GM12872 (cell line): ENCODE measurements at regions not wholly inside any gene's neighbourhood (a gene's known extent, or its start where the extent isn't known, plus 50 kb on each side); places are given as distances from the start of the nearest gene placed in this dataset.

Experiments
- TF ChIP-seq, protein P1 (sequence below): IDR thresholded peaks from 3 replicates; pipeline ENCODE4 v1.5.1; 2011; ENCODE audit warnings: low read depth, mild to moderate bottlenecking, low read length, moderate library complexity; ENCODE audit not compliant: insufficient read depth

DNA sequence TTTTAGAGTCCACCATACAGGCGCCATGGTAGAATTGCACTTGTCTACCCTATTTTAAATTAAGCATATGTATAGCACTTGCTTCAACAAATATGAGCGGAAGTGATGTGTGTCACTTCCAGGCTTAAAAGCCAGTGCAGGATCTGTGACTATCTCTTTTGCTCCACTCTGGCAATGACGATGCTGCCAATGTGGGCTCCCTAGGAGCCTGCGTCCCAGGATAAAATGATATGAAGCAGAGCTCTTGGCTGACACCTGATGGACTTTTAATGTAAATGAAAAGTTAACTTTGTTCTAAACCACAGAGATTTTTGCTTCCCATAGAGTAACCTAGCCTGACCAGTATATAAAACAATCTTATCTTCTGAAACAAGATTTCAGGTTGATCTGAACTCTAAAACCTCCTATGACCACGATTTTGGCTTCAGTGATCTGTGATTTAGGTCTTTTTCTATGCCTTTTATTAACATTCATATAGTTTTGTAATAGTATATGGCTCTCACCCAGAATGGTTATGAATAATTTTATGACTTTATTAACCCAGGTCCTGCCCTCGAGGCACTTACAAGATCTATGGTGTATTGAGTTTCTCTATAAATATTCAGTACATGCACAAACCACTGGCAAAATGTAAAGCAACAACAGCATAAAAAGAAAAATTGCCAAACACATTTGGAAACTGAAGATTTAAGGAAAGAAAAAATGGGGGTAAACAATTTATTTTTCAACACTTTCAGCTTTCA lies 422.5 kb upstream of the PIK3C3 start:
- TF ChIP-seq, protein P1, sequence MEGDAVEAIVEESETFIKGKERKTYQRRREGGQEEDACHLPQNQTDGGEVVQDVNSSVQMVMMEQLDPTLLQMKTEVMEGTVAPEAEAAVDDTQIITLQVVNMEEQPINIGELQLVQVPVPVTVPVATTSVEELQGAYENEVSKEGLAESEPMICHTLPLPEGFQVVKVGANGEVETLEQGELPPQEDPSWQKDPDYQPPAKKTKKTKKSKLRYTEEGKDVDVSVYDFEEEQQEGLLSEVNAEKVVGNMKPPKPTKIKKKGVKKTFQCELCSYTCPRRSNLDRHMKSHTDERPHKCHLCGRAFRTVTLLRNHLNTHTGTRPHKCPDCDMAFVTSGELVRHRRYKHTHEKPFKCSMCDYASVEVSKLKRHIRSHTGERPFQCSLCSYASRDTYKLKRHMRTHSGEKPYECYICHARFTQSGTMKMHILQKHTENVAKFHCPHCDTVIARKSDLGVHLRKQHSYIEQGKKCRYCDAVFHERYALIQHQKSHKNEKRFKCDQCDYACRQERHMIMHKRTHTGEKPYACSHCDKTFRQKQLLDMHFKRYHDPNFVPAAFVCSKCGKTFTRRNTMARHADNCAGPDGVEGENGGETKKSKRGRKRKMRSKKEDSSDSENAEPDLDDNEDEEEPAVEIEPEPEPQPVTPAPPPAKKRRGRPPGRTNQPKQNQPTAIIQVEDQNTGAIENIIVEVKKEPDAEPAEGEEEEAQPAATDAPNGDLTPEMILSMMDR, result no peak

DNA sequence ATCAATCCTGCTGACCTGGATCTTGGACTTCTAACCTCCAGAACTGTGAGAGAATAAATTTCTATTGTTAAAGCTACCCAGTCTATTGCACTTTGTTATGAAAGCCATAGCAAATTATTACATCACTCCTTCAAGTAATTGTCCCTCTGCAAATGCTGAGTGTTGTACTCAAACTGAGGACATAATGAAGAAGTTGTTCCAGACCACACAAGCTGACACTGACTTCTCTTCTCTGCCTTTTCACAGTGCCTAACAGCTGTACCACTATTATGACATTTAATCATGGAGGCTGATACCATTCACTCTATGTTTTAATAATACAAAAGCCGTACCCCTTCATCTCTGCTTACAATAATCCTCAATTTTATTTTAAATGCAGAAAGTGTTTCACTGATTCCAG lies 424.1 kb upstream of the PIK3C3 start:
- TF ChIP-seq, protein P1, result no peak

GRCh38 chr18:41529093-41529492 lies 425.9 kb upstream of the PIK3C3 start:
- TF ChIP-seq, protein P1, result no peak

DNA sequence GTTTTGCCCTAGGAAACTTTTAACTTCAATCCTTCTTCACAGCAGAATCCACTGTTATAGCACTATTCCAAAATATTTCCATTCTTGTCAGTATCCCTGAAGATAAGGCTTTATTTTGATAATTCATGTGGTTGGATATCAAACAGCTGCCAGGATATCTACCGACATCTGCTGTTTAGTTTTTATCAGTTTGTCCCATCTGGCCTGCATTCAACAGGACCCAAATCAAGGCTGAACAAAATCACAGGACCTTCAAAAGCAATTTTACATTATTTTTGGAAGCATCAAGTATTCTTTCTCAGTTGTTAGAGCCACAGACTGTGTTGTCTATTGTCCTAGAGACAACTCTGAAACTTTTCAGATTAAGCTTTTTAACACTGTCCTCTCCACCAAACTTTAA lies 429.0 kb upstream of the PIK3C3 start:
- TF ChIP-seq, protein P1, result no peak

DNA sequence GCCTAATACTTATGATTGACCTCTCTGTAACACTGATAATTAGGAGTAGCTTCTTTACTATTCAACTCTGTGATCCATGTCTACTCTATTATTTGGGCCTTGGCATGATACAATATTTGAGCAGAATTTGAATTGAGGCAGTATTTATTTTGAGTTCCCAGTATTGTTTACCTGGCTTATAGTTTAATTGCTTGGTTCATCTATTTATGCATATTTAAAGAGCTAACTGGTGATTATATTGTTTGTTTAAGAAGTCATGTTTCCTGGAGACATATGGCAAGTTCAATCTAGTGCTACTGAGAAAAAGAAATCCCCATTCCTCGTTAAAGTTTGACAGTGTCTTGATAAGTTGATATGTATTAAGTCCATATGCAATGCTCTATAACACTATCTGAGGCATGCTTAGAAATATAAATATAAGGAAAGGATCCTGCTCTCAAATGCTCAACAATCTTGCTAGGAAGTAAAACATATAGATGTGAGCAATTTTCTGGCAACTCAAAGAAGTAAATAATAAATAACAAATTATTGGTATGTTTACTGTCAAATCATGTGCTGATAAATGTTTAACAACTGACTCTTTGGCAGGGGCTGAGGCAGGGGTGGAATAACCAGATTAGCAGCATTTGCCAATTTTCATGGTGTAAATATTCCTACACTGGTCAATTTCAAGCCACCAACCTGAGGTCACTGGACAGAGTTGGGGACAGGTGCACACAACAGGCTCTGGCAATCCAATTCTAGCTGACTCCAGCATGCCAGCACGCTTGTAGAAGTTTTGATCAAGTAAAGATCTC lies 430.2 kb upstream of the PIK3C3 start:
- TF ChIP-seq, protein P1, result no peak

DNA sequence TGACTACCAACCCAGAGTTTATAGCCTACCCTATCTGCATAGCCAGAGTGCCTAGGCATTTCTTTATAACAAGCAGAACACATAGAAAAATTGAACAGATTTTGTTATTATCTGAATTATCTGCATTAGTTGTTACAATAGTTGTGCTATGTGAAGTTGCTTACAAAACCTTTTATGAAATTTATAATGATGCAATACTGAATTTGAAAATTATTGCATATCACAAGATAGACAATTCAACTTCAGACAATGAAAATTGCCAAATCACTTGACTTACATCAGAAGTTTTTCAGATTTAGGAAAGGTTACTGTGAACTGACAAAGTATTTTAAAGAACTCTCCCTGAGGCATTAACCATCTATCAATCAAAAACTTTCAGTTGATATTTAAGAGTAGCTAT lies 437.9 kb upstream of the PIK3C3 start:
- TF ChIP-seq, protein P1, result no peak

DNA sequence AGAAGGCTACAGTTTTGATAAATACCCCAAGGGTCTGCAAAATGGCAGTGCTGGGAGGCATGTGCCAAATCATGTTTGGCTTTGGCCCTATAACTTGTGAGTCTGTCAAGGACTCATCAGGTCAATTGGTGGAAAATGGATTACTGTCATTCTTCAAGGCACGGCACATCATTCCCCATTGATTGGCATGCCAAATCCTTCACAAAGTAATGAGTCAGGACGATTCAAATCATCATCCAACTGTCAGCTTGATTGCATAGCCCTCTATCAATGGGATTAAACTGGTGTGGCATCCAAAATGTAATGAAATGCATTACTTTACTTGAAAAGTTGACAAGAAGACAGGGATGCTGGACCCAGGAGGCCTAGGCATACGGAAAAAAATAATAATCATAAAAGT lies 441.6 kb upstream of the PIK3C3 start:
- TF ChIP-seq, protein P1, result no peak
